ENCODE measurements at regions not wholly inside any gene's neighbourhood (a gene's known extent, or its start where the extent isn't known, plus 50 kb on each side); places are given as distances from the start of the nearest gene placed in this dataset.

DNA sequence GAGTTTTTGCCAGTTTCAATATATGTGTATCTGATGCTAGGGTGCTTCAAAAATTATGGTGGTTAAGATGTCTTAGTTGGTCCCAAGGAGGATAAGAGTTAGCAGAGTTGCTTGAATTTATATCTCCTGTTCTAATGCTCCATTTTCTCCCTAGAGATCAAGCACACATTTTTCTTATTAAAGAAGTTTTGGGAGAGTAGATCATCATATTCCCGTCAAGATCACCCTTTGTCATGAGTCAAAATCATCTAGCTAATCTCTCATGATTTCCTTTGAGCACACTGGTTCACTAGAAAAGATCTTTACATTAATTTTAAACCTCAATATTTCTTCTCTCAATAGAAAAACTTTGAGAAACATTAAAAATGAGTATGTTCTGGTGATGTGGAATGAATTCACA, 429.9 kb upstream of the SEMA3A start:
- DNase-seq (ENCODE audit: low spot score) = no peak

DNA sequence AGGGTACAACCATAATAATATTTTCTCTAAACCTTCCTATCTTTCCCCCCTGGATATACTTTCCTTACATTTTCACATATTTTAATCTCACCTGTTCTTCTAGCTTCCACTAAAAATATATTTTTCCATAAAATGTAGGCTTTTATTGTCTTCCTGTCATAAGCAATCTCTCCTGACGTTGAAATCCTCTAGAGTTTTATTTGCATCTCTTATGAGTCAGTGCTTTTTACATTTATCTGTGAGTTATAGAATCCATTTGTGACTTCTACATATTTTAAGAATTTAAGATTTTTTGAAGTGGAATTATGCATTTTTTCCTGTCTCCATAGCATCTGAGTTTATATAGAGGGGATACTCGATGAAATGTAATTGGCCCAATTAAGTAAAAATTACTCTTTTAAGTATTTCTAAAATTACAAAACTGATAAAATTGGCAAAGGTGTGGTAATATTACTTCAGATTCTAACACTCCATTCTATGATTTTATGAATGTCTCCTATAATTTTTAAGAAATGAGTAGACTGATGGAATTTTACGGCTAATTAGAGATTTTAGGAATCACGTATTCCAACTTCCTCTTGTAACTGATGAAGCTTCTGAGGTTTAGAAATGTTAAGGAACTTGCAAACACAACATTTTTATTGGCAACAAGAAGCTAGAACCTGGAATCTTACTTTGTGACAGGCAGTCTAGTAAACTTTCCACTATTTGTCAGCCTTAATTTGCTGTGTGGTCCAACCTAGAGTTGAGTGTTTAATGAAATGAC, 422.9 kb upstream of the SEMA3A start:
- DNase-seq (ENCODE audit: low spot score) = no peak

DNA sequence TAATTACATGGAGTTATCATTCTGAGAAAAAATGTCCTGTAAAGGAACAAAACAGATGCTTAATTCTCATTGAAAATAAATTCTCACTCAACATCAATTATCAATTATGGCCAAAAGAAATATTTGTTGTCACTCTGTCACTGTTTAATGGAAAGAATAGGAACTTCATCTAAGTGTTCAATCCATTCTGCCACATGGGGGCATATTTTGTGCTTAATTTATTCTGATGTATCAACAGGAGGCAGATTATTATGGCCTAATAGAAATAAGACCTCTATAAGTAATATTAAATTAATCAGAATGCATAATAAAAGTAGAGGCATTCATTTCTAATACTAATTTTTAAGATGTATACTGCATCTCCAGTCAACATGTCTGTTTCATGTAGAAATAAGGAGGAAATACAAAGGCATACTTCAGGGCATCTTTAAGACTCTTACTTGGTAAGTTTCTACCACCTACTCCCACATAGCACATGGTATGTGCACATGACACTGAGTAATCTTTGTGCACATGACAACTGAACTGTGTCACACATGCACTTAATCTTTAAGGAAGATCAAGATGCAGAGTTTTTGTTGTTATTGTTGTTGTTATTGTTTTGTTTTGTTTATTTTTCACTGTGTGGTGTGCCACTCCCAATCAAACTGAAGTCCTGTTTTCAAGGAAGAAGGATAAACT, 420.4 kb upstream of the SEMA3A start:
- no peak for DNase-seq (ENCODE audit: low spot score)

DNA sequence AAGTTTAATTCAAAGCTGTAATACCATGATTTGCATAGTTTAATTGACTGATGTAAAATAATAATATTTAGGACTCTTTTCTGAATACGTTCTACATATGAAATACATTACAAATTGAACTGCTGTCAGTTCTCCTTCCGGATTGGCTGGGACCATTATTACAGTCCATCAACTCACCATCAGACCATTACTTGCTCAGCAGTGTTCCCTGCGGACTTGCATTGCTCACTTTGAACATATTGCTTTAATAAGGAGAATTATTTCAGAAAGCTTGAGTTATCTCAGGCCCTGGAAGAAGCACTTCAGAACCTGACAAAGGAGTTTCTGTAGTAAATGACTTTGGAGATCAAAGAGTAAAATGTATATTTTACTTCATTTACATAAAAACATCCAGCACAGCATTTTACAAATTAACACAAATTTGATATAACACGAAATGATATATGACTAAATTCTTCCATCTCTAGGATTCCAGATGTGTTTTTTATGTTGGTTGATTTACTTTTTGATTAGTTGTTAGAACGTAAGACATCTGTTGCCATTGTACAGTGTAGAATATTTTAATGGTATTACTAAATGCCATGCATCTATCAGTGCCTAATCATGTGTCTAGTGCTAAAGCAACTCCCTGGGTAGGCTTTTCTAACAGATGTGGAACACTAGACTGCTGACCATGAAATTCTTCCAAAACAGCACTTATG, 418.5 kb upstream of the SEMA3A start:
- DNase-seq (ENCODE audit: low spot score) = no peak

DNA sequence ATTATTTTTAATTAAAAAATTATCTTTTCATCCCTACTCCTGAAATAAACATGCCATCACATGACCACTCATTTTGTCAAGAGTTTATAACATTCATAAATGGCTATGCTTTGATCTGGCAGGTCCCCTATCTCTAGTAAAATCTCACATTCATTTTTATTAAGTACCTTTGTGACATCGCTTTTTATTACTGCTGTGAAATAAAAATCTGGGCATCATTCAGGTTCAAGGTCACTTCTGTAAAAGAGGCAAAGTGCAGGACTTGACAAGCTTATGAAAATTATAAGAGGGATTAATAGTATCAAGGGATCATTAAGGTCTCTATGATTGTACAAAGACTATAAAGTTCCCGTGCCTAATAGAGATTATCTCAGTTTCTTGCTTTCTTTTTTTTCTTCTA, 416.8 kb upstream of the SEMA3A start:
- no peak for DNase-seq (ENCODE audit: low spot score)

DNA sequence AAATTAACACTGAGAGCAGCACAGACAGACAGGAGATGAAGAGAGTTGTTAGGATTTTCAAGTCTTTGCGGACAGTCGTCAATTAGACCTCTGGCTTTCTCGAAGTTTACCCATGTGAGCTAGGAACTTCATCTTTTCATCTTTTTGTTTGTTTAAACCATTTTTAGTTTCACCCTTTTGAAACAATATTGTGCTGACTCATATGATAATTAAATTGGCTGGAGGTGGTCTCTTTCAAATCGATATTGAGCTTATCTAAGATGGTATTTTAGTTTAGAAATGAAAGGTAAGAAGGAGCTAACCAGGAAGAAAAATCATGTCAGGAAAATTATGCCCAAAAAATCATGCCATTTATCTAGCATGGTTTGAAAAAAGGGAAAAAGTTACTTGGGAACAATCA, 415.8 kb upstream of the SEMA3A start:
- DNase-seq (ENCODE audit: low spot score) = no peak

DNA sequence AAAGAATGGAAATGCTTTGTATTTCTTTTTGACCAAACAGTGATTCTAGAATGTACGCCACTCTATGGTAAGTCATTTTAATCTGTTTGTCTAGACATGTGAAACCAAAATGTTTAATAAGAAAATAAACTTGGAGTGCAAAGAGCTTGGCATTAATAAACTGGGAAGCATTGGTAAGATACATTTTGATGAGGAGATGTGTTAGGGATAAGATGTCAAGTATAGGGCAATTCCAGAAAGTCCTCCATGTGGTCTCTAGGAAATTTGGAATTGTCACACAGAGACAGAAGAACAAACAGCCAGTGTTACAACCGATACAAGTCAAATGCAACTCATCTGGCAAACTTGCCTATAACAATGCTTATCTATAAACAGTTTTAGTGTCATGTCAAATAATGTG, 410.7 kb upstream of the SEMA3A start:
- no peak for DNase-seq (ENCODE audit: low spot score)

DNA sequence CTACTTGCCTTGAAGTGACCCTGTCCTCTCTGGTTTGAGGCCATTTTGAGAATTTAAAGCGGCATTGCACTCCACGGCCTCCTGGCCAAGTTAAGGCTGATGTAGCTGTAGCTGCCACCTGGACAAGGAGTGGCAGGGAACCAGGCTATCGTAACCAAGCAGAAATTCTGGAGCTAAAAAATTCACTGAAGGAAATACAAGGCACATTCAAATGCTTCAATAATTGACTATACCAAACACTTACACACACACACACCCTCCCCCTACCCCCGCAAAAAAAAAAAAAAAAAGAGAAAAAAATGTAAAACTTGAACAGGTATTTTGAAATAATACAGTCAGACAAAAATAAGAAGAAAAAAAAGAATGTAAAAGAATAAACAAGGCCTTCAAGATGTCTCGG, 409.0 kb upstream of the SEMA3A start:
- no peak for DNase-seq (ENCODE audit: low spot score)

DNA sequence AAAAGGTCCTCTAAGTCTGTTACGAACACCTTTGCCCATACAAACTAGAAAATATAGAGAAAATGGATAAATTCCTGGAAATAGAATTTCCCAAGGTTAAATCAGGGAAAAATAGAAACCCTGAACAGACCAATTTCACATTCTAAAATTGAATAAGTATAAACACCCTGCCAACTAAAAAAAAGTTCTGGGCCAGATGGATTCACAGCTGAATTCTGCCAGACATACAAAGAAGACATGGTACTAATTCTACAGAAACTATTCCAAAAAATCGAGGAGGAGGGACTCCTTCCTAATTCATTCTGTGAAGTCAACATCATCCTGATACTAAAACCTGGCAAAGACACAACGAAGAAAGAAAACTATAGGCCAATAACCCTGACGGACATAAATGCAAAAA, 400.4 kb upstream of the SEMA3A start:
- no peak for DNase-seq (ENCODE audit: low spot score)

DNA sequence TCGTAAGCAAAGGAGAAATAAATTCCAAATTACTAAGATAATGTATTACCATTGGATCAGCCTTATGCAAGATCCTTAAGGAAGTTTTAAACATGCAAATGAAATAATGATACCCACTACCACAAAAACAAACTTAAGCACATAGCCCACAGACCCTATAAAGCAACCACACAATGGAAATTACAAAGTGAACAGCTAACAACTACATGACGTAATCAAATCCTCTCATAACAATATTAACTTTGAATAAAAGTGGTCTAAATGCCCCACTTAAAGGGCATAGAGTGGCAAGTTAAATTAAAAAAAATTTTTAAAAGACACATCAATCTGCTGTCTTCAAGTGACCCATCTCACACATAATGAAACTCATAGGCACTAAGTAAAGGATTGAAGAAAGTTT, 397.3 kb upstream of the SEMA3A start:
- no peak for DNase-seq (ENCODE audit: low spot score)

DNA sequence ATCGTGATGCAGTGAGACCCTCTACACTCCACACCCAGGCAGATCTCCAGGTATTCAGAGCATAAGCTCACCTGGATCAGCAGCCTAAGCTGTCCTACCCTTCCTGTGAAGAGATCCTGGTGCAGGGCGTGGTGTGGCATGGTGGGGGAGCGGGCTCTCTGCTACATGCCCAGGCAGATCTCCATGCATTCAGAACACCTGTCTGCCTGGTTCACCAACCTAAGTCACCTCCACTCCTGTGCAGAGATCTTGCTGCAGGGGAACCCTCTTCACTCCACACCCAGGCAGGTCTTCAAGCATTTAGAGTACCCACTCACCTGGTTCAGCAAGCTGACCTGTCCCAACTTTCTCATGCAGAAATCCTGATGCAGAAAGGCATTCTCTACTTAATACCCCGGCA, 394.4 kb upstream of the SEMA3A start:
- no peak for DNase-seq (ENCODE audit: low spot score)

DNA sequence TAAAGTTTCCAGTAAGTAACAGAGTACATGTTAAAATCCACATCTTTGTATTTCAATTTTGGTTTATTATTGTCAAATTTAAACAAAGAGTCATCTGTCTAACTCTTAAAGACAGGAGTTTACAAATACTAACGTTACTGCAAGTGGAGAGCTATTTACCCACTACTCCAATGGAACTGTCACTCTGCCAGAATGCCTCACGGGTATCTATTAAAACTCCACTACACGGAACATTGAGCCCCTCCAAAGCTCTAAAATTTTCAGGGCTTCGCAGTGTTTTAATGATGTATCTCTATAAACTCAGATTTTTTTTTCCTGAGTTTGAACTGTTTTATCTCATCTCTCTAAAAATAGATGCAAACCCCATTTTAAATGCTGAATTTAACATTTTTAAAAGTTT, 388.7 kb upstream of the SEMA3A start:
- no peak for DNase-seq (ENCODE audit: low spot score)

DNA sequence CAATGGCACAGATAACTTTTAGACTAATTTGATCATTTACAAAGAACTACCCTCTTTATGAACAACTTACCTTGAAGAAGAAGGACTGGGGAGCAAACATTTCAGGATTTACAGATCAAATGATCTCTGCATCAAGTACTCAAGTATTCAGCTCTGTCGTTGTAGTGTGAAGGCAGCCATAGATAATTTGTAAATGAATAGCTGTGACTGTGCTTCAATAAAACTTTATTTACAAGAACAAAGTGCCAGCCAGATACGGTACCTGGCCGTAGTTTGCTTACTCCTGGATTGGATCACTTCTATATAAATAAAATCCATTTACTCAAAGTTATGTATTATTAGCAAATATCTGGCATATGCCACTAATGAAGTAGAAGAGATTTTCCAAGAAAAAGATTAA, 388.2 kb upstream of the SEMA3A start:
- DNase-seq (ENCODE audit: low spot score) = no peak

DNA sequence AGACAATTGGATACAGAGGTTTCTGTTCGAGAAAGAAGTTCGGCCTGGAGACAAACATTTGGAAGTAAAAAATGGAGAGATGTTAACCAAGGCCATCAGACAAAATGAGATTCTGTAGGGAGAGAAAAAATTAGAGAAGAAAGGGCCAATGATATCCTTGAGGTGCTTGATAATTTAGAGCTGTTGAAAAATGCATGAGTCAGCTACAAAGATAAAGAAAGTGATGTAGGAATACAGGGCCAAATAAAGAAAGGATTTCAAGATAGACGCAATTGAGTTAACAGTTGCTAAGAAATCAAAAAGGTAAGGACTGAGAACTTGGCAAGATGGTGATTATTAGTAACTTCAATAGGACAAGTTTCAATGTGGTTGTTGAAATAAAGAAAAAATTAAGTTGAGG, 384.2 kb upstream of the SEMA3A start:
- DNase-seq (ENCODE audit: low spot score) = no peak

DNA sequence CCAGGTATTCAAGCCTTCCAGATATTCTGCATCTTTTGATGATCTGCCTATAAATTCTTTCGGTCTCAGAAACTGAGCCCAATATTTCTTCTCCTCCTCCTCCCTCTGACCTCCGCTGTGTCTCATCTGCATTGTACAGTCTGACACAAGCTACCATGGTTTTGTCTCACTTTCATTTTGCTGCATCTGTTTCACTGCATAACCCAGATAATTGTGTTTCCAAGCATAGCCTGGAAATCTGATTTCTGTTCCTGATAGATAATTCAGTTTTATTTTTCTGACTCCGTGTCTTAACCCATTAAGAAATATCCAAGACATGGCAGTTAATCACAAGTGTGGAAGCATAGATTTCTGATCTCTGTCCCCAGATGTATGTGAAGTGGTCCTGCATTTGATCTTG, 374.2 kb upstream of the SEMA3A start:
- no peak for DNase-seq (ENCODE audit: low spot score)

DNA sequence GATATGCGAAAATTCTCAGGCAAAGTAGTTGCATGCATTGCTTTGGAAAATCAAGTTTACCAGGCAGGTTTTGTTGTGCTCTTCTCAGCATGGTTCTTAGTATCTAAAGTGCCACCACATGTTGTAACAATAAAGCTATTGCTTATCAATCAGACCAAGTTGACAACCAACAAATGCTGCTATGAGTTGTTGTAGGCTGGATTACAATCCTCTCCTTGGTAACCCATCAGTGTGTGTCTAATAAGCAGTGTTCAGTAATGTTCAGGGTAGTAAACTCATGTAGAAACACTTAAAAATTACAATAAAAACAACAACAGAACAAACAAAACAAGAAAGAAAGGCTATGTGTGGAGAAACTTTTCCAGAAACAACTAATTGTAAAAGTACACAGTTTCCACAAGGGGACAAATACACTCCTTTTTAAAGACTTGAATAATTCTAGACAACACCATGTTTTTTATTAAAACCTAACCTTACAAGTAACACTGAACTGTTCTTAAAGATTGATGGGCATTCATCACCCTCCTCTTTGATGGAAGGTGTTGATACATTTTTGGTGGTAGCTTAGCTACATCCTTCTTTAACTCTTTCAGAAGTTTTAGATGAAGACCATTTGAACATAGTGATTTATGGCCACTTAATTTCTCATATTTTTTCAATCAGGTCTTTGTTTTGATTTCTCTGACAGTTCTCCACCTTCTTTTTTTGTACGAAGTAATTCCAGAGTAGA, 370.9 kb upstream of the SEMA3A start:
- DNase-seq (ENCODE audit: low spot score) = no peak

DNA sequence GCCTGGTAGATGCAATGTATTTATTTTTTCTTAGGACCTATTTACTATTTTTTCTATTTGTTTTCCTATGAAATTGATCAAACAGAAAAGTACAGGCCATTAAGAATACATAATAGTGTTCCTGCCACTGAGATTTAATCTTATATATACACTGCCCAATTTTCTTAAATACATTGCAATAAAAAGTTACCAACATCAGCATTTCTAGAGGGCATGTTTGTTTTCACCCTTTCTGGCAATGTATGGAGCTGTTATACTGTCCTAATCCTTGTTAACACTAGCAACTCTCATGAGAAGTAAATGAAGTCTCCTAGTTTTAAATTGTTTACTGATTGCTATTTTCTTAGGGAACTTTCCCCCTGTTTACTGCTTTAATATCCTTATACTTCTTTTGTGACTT, 359.1 kb upstream of the SEMA3A start:
- no peak for DNase-seq (ENCODE audit: low spot score)

DNA sequence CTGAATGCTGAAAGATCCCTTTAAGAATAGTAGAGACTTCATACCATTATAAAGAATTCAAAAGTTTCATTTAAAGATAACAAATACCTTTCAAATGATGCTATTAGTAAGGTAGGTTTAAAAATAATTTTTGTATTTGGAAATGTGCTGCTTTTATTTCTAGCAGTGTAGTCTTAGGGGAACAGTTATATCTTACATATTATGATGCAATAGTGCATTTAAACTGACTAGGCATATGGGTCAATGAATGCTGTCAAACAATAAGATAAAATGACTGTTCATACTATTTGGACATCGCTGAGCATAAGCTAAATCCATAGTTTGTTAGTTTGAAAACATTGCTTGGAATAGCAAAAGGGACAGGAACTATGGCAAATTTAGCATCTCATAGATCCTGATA, 354.8 kb upstream of the SEMA3A start:
- no peak for DNase-seq (ENCODE audit: low spot score)

DNA sequence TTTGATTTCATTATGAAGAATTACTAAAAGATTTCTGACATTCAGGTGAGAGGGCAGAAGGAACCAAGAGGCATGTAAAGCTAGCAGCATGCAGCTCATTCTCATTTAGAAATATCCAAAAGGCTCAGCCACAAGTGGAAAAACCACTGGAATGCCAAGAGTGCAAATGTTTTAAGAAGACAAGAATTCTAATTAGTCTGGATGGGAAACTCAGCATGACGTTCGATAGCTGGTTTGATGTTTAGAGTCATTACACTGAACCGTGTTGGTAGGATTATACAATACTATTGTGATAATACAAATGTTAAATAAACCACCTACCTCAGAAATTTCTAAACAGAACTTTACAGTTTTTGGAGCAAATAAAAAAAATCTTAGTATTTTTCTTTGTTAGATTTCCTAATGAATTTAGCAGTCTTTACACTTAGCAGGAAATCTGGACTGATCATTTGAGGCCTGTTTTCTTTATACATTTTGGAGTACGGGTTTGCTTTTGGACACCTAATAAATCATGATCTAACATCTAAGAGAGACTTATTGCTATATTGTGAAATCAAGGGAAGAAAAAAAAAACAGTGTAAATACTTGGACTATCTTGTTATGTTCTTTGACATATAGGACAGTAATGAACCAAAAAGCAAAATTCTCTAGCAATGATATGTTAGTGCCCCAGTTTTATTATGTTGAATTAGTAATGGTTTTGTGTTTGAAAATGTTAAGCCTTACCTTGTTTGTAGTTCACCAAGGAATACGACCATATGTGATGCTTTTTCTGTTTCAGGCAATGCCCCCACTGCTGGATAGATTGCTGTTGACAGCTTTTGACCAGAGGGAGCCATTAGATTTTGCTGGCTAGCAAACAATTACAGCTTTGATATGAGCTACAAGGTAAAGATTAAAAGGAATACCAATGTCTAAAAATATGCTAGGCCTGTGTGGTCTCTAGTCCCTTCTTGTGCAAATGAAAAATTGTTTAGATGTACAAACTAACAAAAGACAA, 354.1 kb upstream of the SEMA3A start:
- no peak for DNase-seq (ENCODE audit: low spot score)

DNA sequence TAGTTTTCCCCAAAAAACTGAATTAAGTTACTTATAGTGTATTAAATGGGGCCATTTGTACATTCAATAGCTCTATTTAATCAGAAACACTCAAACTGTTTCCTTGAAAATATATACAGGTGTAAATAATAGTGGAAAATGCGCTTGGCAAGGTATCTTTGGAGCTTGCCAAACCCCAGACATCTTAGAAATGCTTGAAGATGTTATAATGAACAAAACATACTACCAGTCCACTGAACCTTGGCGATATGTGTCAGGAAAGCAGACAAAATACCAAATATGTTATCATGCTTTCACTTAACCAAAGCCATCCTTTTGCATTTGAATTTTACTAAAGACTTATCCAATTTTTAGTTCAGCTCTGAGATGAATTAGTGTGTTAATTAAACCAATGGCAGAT, 352.7 kb upstream of the SEMA3A start:
- DNase-seq (ENCODE audit: low spot score) = no peak

DNA sequence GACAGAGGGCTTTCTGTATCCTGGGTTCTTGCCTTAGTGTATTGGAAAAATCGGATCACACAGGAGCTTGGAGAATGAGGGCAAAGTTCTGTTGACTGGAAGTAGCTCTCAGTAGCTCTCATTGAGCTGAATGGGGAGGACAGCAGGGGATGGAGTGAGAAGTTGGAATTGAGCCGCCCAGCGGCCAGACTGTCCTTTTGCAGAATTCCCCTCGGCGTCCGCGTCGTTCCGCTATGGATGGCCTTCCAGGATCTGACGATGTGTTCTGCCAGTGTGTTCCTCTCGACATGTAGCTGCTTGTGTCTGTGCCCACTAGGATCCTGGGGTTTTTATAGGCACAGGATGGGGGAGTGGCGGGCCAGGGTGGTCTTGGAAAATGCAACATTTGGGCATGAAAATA, 351.8 kb upstream of the SEMA3A start:
- no peak for DNase-seq (ENCODE audit: low spot score)
